ENCODE measurements at regions not wholly inside any gene's neighbourhood (a gene's known extent, or its start where the extent isn't known, plus 50 kb on each side); places are given as distances from the start of the nearest gene placed in this dataset.

DNA sequence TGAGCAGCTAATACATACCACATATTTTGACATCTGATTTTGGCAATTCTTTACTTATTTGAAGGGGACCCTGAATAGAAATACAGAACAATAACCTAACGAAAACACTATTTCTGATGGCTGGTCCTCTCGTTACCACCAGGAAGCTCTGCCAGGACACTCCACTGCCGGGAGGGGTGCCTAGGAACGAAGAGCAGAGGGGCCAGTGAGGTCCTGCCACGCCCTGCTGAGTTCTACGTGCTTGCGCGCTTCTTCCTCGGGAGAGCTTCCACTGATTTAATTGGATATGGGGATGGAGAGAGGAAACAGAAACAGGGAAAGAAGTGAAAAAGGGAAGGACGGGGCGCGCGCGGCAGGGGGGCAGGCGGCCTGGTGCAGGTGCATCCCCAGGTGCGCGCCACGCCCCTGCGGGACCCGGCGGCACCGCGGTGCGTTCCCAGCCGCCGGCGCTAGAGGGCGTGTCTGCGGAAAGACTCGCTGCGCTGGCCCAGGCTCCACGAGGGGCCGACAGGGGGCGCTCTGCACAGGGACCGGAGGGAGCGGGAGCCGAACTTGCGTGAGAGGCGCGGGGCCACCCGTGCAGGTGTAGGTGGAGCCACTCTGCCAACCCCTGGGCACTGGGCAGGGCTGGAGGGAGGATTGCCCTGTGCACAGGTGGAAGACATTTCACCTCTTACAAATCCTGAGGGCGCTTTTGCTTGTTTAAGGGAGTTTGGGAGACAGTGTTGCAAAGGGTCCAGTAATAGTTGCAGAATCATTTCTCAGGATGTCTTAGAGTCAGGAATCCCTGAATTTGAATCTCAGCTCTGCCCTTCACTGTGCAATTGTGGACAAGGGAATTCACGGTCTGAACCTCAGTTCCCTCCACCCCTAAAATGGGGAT lies 986.3 kb upstream of the TMEM132C start:
- Mint-ChIP-seq H3K9me3 (no peaks in the 10 kb centered on the region; a peak in 1 of 5 replicates), H3K27ac (peak overlapping the region in 1 of 3 experiments; percentile 75; a peak in 1 of 7 replicates), H3K27me3 (ENCODE audit: low read depth) (peaks cover 24% of the 10 kb centered on the region), H3K36me3 (ENCODE audit: insufficient read depth in 1 of 3, low read depth in 3 of 3) (no peaks in the 10 kb centered on the region; a peak in 1 of 7 replicates), H3K4me3 (peak overlapping the region; percentile 38 to 54; a peak in 3 of 5 replicates), H3K4me1 (peaks cover 15 to 16% of the 10 kb centered on the region in 2 experiments; a peak in 3 of 4 replicates)
- no peak overlapping the region for H4K91ac ChIP-seq (ENCODE audit: insufficient read length, low read depth, low read length)
- no peaks in the 10 kb centered on the region for H4K20me1 ChIP-seq (ENCODE audit: control insufficient read depth, insufficient read depth, insufficient read length)
- H2BK120ac ChIP-seq (ENCODE audit: low read depth, low read length, poor library complexity, severe bottlenecking), result no peak overlapping the region
- no peaks in the 10 kb centered on the region for H3K27me3 ChIP-seq (ENCODE audit: insufficient read depth, low read length)
- peak; percentile 90 for DNase-seq
- H3K4me1 ChIP-seq (ENCODE audit: insufficient read depth, low read length), result no peaks in the 10 kb centered on the region; the same call in none of the 2 replicates
- no peaks in the 10 kb centered on the region for H3K79me1 ChIP-seq (ENCODE audit: insufficient read depth, low read depth, low read length, poor library complexity, severe bottlenecking)
- no peak overlapping the region for H2BK5ac ChIP-seq (ENCODE audit: insufficient read length, low read length)
- no peak overlapping the region for H3K27ac ChIP-seq (ENCODE audit: insufficient read length, low read depth, low read length)
- no peak overlapping the region for H2AFZ ChIP-seq (ENCODE audit: low read length)
- no peak overlapping the region for H3K4ac ChIP-seq (ENCODE audit: low read depth, low read length)
- H3K14ac ChIP-seq (ENCODE audit: insufficient read depth, low read length), result no peak overlapping the region
- no peak overlapping the region for H3K23ac ChIP-seq (ENCODE audit: insufficient read length, low read depth, low read length)
- H3K9me3 ChIP-seq (ENCODE audit: control insufficient read depth, low read depth, low read length), result no peaks in the 10 kb centered on the region
- no peak overlapping the region for H2AK5ac ChIP-seq (ENCODE audit: insufficient read length, low read length)
- no peak overlapping the region for H3K56ac ChIP-seq (ENCODE audit: insufficient read length, low read depth, low read length)
- H3K23me2 ChIP-seq (ENCODE audit: insufficient read length, low read depth, low read length, poor library complexity, severe bottlenecking), result no peaks in the 10 kb centered on the region
- WGBS (ENCODE audit: extremely low coverage, insufficient read length, low lambda C conversion rate), result no CpG with 5 or more reads among the region's 43 CpGs
- TF ChIP-seq CTCF (conservative IDR thresholded peaks at IDR 0.05), result peak; percentile 100
- H4K8ac ChIP-seq (replicated peaks; ENCODE audit: insufficient read length, low read depth, low read length), result no peak overlapping the region
- H3K18ac ChIP-seq (ENCODE audit: insufficient read length, low read depth, low read length), result no peak overlapping the region
- peak overlapping the region; percentile 2 for H3K4me2 ChIP-seq (ENCODE audit: insufficient read depth, insufficient read length, low read length)
- H2BK12ac ChIP-seq (ENCODE audit: insufficient read length, low read depth, low read length), result no peak overlapping the region
- no peak overlapping the region for H2BK15ac ChIP-seq (ENCODE audit: low read depth, low read length)
- H3K79me2 ChIP-seq (ENCODE audit: insufficient read depth, low read length), result no peaks in the 10 kb centered on the region
- H4K5ac ChIP-seq (ENCODE audit: insufficient read length, low read depth, low read length), result no peak overlapping the region
- no peak overlapping the region for H2BK20ac ChIP-seq (ENCODE audit: low read depth, low read length, poor library complexity, severe bottlenecking)
- no peak overlapping the region for H3T11ph ChIP-seq (ENCODE audit: low read length)
- H3K9ac ChIP-seq (ENCODE audit: extremely low read depth, insufficient read length, low read length), result no peak overlapping the region

Data from H9 (cell line).